ENCODE measurements at regions not wholly inside any gene's neighbourhood (a gene's known extent, or its start where the extent isn't known, plus 50 kb on each side); places are given as distances from the start of the nearest gene placed in this dataset.

GRCh38 chr14:59086241-59086882 is 102.1 kb upstream of the DAAM1 start:
- TF ChIP-seq REST (IDR thresholded peaks at IDR 0.05; ENCODE audit: borderline replicate concordance) (no peak), EZH2 (IDR thresholded peaks at IDR 0.05; ENCODE audit: borderline replicate concordance, insufficient read depth, low read length, poor library complexity, severe bottlenecking) (no peak), CTCF (IDR thresholded peaks at IDR 0.05; ENCODE audit: poor library complexity, severe bottlenecking) (no peak), MXI1 (conservative IDR thresholded peaks at IDR 0.05; ENCODE audit: poor library complexity, severe bottlenecking) (no peak), TAF1 (IDR thresholded peaks at IDR 0.05; ENCODE audit: low read depth) (no peak), SMC3 (conservative IDR thresholded peaks at IDR 0.05; ENCODE audit: poor library complexity) (no peak), EP300 (conservative IDR thresholded peaks at IDR 0.05; ENCODE audit: poor library complexity, severe bottlenecking) (no peak)
- Histone ChIP-seq H3F3A (ENCODE audit: insufficient read depth, low read length, poor library complexity, severe bottlenecking) (no peaks in the 10 kb centered on the region), H3K36me3 (ENCODE audit: insufficient read depth, low read length) (no peaks in the 10 kb centered on the region), H3K4me3 (ENCODE audit: low read length) (no peak overlapping the region), H3K4me2 (ENCODE audit: low read length) (no peak overlapping the region), H3K9ac (ENCODE audit: low read length) (no peak overlapping the region), H3K27ac (ENCODE audit: low read length) (no peak overlapping the region), H4K20me1 (ENCODE audit: insufficient read depth) (no peaks in the 10 kb centered on the region), H3K79me2 (replicated peaks; ENCODE audit: insufficient read depth, low read length) (no peaks in the 10 kb centered on the region), H2AFZ (ENCODE audit: low read depth, low read length) (no peak overlapping the region), H3K9me2 (ENCODE audit: insufficient read depth, low read length) (no peaks in the 10 kb centered on the region), H3K27me3 (ENCODE audit: insufficient read depth, low read depth, low read length) (no peaks in the 10 kb centered on the region), H3K9me3 (ENCODE audit: low read length) (no peaks in the 10 kb centered on the region)

- TF ChIP-seq SMC3 (conservative IDR thresholded peaks at IDR 0.05; ENCODE audit: poor library complexity) (no peak), MXI1 (conservative IDR thresholded peaks at IDR 0.05; ENCODE audit: poor library complexity, severe bottlenecking) (no peak), POLR2AphosphoS5 (IDR thresholded peaks at IDR 0.05) (no peak), EZH2 (IDR thresholded peaks at IDR 0.05; ENCODE audit: borderline replicate concordance, insufficient read depth, low read length, poor library complexity, severe bottlenecking) (no peak), TAF1 (IDR thresholded peaks at IDR 0.05; ENCODE audit: low read depth) (no peak), CTCF (IDR thresholded peaks at IDR 0.05; ENCODE audit: poor library complexity, severe bottlenecking) (no peak)
- Histone ChIP-seq H3K4me3 (ENCODE audit: low read length) (no peak overlapping the region), H2AFZ (ENCODE audit: low read depth, low read length) (no peak overlapping the region)
Observed at GRCh38 chr14:59087240-59087639, 101.2 kb upstream of the DAAM1 start.

More at GRCh38 chr14:59087240-59087639, 101.2 kb upstream of the DAAM1 start:
- no peaks in the 10 kb centered on the region for H3K9me3 ChIP-seq (ENCODE audit: low read length)
- no peaks in the 10 kb centered on the region for H3F3A ChIP-seq (ENCODE audit: insufficient read depth, low read length, poor library complexity, severe bottlenecking)
- no peaks in the 10 kb centered on the region for H3K79me2 ChIP-seq (replicated peaks; ENCODE audit: insufficient read depth, low read length)
- H3K27me3 ChIP-seq (ENCODE audit: insufficient read depth, low read depth, low read length), result no peaks in the 10 kb centered on the region
- no peaks in the 10 kb centered on the region for H3K36me3 ChIP-seq (ENCODE audit: insufficient read depth, low read length)
- no peaks in the 10 kb centered on the region for H3K9me2 ChIP-seq (ENCODE audit: insufficient read depth, low read length)
- H3K27ac ChIP-seq (ENCODE audit: low read length), result no peak overlapping the region
- no peak overlapping the region for H3K4me2 ChIP-seq (ENCODE audit: low read length)
- H3K9ac ChIP-seq (ENCODE audit: low read length), result no peak overlapping the region
- H4K20me1 ChIP-seq (ENCODE audit: insufficient read depth), result no peaks in the 10 kb centered on the region
